ENCODE measurements at regions not wholly inside any gene's neighbourhood (a gene's known extent, or its start where the extent isn't known, plus 50 kb on each side); places are given as distances from the start of the nearest gene placed in this dataset.
"Not testable (repeated sequence)": the region's sequence is repeated elsewhere in the genome, so short reads cannot be mapped to it uniquely, and the experiment has no call there.

DNA sequence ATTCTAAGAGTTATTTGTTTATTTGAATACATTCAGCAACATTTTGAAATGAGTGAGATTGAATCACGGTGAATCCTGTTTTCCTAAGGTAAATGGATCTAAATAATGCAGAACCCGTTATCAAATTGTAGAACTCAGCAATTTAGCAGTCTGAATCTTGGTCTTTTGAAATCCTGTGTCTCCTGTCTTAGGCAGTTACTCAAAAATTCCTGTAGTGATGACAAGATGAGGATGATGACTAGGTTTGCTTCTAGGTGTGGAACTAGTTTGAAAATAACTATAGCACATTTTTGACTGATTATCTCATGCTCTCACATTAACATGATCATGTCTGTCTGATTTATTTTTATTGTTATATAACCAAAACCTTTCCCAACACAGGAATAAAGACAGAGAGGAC lies 115.0 kb downstream of the RAP2B start:
- Mint-ChIP-seq H3K4me3 (no peak overlapping the region), H3K4me1 (ENCODE audit: low read depth in 2 of 2) (peaks cover 0 to 9% of the 10 kb centered on the region in 2 donors), H3K27me3 (no peaks in the 10 kb centered on the region), H3K9me3 (no peaks in the 10 kb centered on the region), H3K36me3 (no peaks in the 10 kb centered on the region), H3K27ac (no peak overlapping the region)
- DNase-seq (ENCODE audit: low spot score) (no peak), ATAC-seq (no peak)

DNA sequence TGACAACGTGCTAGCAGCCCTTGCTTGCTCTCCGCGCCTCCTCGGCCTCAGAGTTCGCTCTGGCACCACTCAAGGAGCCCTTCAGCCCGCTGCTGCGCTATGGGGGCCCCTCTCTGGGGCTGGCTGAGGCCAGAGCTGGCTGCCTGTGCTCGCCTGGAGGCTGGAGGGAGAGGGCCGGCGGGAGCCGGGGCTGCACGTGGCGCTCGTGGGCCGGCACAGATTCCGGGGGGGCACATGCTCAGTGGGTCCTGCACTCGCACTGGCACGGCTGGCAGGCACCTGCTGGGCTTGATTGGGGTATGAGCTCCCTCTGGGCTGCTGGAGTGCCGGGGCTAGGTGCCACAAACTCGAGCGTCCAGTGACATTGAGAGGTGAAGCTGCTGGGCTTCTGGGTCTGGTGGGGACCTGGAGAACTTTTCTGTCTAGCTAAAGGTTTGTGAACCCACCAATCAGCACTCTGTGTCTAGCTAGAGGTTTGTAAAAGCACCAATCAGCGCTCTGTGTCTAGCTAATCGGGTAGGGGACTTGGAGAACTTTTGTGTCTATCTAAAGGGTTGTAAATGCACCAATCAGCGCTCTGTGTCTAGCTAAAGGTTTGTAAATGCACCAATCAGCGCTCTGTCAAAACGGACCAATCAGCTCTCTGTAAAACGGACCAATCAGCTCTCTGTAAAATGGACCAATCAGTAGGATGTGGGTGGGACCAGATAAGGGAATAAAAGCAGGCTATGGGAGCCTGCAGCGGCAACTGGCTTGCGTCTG lies 119.4 kb downstream of the RAP2B start:
- not testable (repeated sequence) for H3K4me3 Mint-ChIP-seq; DNase-seq (ENCODE audit: low spot score); H3K27ac Mint-ChIP-seq; H3K36me3 Mint-ChIP-seq; H3K9me3 Mint-ChIP-seq; H3K27me3 Mint-ChIP-seq; ATAC-seq
- H3K4me1 Mint-ChIP-seq (ENCODE audit: low read depth in 2 of 2): peaks cover 13% of the 10 kb centered on the region in 2 donors

DNA sequence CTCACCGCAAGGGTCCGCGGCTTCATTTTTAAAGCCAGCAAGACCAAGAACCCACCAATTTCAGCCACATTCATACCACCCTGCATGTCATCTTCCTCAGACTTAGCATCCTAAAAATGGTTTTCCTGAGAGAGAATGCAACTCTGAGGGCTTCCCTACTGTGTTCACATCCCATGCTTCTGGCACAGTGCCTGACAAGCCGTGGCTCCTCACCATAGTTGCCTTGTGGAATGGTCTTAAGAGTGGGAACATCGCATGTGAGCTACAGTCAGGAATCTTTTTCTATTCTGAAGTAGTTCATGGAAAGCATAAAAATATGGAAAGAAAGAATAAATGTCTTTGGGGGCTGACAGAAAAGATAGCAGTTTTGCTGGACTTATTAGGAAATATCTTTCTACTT lies 120.3 kb downstream of the RAP2B start:
- DNase-seq (ENCODE audit: low spot score): no peak
- Mint-ChIP-seq H3K4me1 (ENCODE audit: low read depth in 2 of 2) (peaks cover 13 to 14% of the 10 kb centered on the region in 2 donors), H3K4me3 (no peak overlapping the region), H3K27me3 (no peaks in the 10 kb centered on the region), H3K27ac (no peak overlapping the region), H3K36me3 (no peaks in the 10 kb centered on the region), H3K9me3 (no peaks in the 10 kb centered on the region)
- no peak for ATAC-seq

DNA sequence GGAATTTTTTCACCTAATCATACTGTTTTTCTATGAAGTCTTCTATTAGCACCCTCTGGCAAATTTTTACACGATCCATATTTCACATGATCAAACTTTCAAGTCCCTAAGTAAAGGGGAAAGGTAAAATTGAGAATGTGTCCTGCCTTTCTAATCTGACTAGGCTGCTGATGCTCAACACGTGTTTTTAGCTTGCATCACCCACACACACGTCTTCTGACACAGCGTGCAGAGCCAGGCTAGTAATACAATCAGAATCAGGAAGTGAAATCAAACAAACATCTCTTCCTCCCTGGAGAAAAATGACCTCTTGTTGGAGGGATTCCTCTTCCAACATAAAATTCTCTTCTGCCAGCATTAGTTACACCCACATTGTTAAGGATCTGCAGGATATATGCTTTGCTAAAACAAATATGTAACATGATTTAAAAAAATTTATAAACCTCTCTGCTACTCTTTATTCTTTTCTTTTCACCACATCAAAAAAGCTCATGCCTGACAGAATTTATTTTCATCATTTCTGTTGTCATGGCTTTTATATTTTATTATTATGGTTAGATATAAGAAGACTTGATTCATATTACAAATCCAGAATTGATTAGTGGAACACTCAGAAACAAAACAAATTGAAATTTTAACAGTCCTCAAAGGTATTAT lies 122.4 kb downstream of the RAP2B start:
- H3K27me3 Mint-ChIP-seq: no peaks in the 10 kb centered on the region
- DNase-seq (ENCODE audit: low spot score): no peak
- peak in 1 of 2 donors; percentile 72 for ATAC-seq
- H3K4me1 Mint-ChIP-seq (ENCODE audit: low read depth in 2 of 2): peaks cover 26 to 30% of the 10 kb centered on the region in 2 donors
- H3K27ac Mint-ChIP-seq: peak overlapping the region; percentile 22 to 24
- no peak overlapping the region for H3K4me3 Mint-ChIP-seq
- no peaks in the 10 kb centered on the region for H3K36me3 Mint-ChIP-seq
- no peaks in the 10 kb centered on the region for H3K9me3 Mint-ChIP-seq

- peak overlapping the region; percentile 45 to 79 for H3K27ac Mint-ChIP-seq
- H3K9me3 Mint-ChIP-seq: no peaks in the 10 kb centered on the region
- DNase-seq (ENCODE audit: low spot score): no peak
- peaks cover 29 to 33% of the 10 kb centered on the region in 2 donors for H3K4me1 Mint-ChIP-seq (ENCODE audit: low read depth in 2 of 2)
- H3K27me3 Mint-ChIP-seq: no peaks in the 10 kb centered on the region
- no peaks in the 10 kb centered on the region for H3K36me3 Mint-ChIP-seq
- no peak overlapping the region for H3K4me3 Mint-ChIP-seq
- ATAC-seq: no peak
Measured at GRCh38 chr3:153285194-153285641, 123.2 kb downstream of the RAP2B start.

GRCh38 chr3:153285982-153286381 lies 124.0 kb downstream of the RAP2B start:
- Mint-ChIP-seq H3K4me3 (no peak overlapping the region), H3K27ac (peak overlapping the region; percentile 45 to 79), H3K9me3 (no peaks in the 10 kb centered on the region), H3K27me3 (no peaks in the 10 kb centered on the region), H3K4me1 (ENCODE audit: low read depth in 2 of 2) (peaks cover 30 to 36% of the 10 kb centered on the region in 2 donors), H3K36me3 (no peaks in the 10 kb centered on the region)
- ATAC-seq: peak in 1 of 2 donors; percentile 43
- DNase-seq (ENCODE audit: low spot score): no peak

- Mint-ChIP-seq H3K4me3 (no peak overlapping the region), H3K4me1 (ENCODE audit: low read depth in 2 of 2) (peaks cover 39 to 45% of the 10 kb centered on the region in 2 donors)
- no peak for ATAC-seq
Measured at GRCh38 chr3:153287017-153287416, 125.0 kb downstream of the RAP2B start.

GRCh38 chr3:153289334-153289808 lies 127.3 kb downstream of the RAP2B start:
- no peaks in the 10 kb centered on the region for H3K36me3 Mint-ChIP-seq
- H3K4me1 Mint-ChIP-seq (ENCODE audit: low read depth in 2 of 2): peaks cover 36 to 42% of the 10 kb centered on the region in 2 donors
- H3K27me3 Mint-ChIP-seq: no peaks in the 10 kb centered on the region
- peak overlapping the region; percentile 16 for H3K27ac Mint-ChIP-seq
- DNase-seq (ENCODE audit: low spot score) (no peak), ATAC-seq (no peak)
- H3K9me3 Mint-ChIP-seq: no peaks in the 10 kb centered on the region
- peak overlapping the region; percentile 20 for H3K4me3 Mint-ChIP-seq

More at GRCh38 chr3:153287017-153287416, 125.0 kb downstream of the RAP2B start:
- Mint-ChIP-seq H3K36me3 (no peaks in the 10 kb centered on the region), H3K9me3 (no peaks in the 10 kb centered on the region), H3K27me3 (no peaks in the 10 kb centered on the region), H3K27ac (no peak overlapping the region)
- DNase-seq (ENCODE audit: low spot score): no peak

DNA sequence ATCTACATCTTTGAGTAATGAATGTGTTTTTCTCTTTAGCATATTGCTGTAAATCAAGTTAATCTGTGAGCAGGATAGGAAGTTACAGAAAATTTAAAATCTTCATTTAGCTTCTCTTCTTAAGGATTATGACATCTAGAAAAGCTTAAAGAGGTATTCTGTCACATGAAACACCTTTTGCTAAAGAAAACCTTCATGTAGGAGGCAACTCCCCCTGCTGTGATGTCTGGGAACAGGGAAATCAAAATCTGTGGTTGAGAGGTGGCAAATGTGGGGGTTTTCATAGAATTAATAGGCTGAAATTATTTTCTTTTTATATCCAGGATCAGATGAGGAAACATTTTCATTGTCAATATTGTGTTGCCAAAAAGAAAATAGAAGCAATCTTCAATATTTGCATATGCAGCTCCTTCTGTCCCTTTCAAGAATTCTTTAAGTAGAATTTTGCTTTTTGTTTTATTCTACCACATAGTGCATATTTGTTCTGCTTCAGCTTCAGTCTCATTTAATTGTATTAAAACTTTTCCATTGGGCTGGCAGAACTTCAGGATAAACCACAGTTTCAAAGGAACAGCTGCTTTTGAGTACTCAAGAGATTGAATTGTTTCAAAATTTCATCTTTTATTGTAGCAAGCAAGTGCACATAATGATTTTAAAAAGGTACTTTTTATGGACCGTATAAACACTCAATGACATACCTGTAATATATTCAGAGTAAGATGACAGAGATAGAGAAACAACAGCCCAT lies 128.4 kb downstream of the RAP2B start:
- H3K9me3 Mint-ChIP-seq: no peaks in the 10 kb centered on the region
- no peak overlapping the region for H3K27ac Mint-ChIP-seq
- no peak overlapping the region for H3K4me3 Mint-ChIP-seq
- no peak for DNase-seq (ENCODE audit: low spot score)
- peaks cover 32 to 39% of the 10 kb centered on the region in 2 donors for H3K4me1 Mint-ChIP-seq (ENCODE audit: low read depth in 2 of 2)
- H3K36me3 Mint-ChIP-seq: no peaks in the 10 kb centered on the region
- no peaks in the 10 kb centered on the region for H3K27me3 Mint-ChIP-seq
- ATAC-seq: no peak

- Mint-ChIP-seq H3K4me1 (ENCODE audit: low read depth in 2 of 2) (peaks cover 26 to 33% of the 10 kb centered on the region in 2 donors), H3K9me3 (no peaks in the 10 kb centered on the region), H3K27me3 (no peaks in the 10 kb centered on the region), H3K27ac (peak overlapping the region in 1 of 2 donors; percentile 19), H3K36me3 (no peaks in the 10 kb centered on the region), H3K4me3 (no peak overlapping the region)
- DNase-seq (ENCODE audit: low spot score) (no peak), ATAC-seq (peak in 1 of 2 donors; percentile 68)
Measured at GRCh38 chr3:153291059-153291685, 129.1 kb downstream of the RAP2B start.

DNA sequence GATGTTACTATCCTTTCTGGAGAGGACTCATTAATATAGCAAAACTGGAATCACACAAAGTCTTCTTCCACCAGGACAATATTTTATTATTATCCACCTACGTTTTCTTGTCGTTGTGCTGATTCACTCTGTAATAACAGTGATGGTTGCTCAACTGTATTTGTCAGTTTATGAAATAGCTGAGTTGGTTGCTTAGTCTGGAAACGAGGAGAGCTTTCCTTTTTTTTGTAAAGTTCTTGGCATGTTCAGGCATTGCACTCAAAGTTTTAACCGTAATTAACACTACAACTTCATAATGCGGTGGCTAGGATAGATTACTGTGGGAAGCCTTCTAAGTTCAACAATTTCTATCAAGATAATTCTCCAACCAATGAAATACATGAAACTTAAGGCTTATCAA lies 131.2 kb downstream of the RAP2B start:
- Mint-ChIP-seq H3K9me3 (no peaks in the 10 kb centered on the region), H3K4me3 (no peak overlapping the region), H3K36me3 (no peaks in the 10 kb centered on the region), H3K4me1 (ENCODE audit: low read depth in 2 of 2) (peaks cover 22 to 26% of the 10 kb centered on the region in 2 donors), H3K27ac (no peak overlapping the region), H3K27me3 (no peaks in the 10 kb centered on the region)
- DNase-seq (ENCODE audit: low spot score): no peak
- no peak for ATAC-seq

- DNase-seq (ENCODE audit: low spot score): no peak
- H3K27me3 Mint-ChIP-seq: no peaks in the 10 kb centered on the region
- no peaks in the 10 kb centered on the region for H3K36me3 Mint-ChIP-seq
- H3K4me1 Mint-ChIP-seq (ENCODE audit: low read depth in 2 of 2): peaks cover 10% of the 10 kb centered on the region in 2 donors
- no peak overlapping the region for H3K4me3 Mint-ChIP-seq
- H3K27ac Mint-ChIP-seq: no peak overlapping the region
- H3K9me3 Mint-ChIP-seq: no peaks in the 10 kb centered on the region
- ATAC-seq: no peak
Measured at GRCh38 chr3:153295901-153296300, 133.9 kb downstream of the RAP2B start.

DNA sequence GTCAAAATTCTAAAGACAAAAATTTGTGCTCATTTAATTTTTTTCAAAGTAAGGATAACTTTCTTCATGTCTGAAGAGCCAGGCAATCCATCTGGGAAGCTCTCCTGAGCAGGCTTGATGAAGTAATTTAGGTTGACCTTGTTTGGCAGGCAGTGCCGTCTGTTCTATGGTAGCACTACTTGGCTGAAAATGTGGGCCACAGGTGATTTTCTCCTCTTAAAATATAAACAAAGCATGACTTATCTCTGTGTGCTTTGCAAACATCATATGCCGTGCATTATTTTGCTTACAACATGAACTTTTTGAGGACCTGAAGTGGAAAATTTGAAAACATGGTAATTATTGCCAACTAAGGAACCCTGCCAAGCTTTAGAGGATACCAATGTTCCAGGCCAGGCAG lies 143.2 kb downstream of the RAP2B start:
- H3K4me3 Mint-ChIP-seq: no peak overlapping the region
- ATAC-seq (no peak), DNase-seq (ENCODE audit: low spot score) (no peak)
- no peaks in the 10 kb centered on the region for H3K36me3 Mint-ChIP-seq
- no peak overlapping the region for H3K27ac Mint-ChIP-seq
- no peaks in the 10 kb centered on the region for H3K4me1 Mint-ChIP-seq (ENCODE audit: low read depth in 2 of 2)
- no peaks in the 10 kb centered on the region for H3K9me3 Mint-ChIP-seq
- H3K27me3 Mint-ChIP-seq: no peaks in the 10 kb centered on the region
